ENCODE measurements at regions not wholly inside any gene's neighbourhood (a gene's known extent, or its start where the extent isn't known, plus 50 kb on each side); places are given as distances from the start of the nearest gene placed in this dataset.

- Mint-ChIP-seq H3K4me1 (no peaks in the 10 kb centered on the region), H3K9me3 (no peaks in the 10 kb centered on the region), H3K4me3 (no peak overlapping the region), H3K27me3 (peaks cover 9% of the 10 kb centered on the region), H3K27ac (no peak overlapping the region), H3K36me3 (ENCODE audit: low read depth) (no peaks in the 10 kb centered on the region)
- TF ChIP-seq CTCF (IDR thresholded peaks at IDR 0.05), result no peak
- POLR2A ChIA-PET, result no interaction called here
- intact Hi-C loops (cut with micrococcal nuclease), result no loop called here
- DNase-seq, result no peak
- CTCF ChIA-PET, result no interaction called here
- ATAC-seq (ENCODE audit: low read depth), result no peak
Observed at GRCh38 chr7:96430356-96430755, 108.5 kb upstream of the SLC25A13 start.

- no peak overlapping the region for H3K27ac Mint-ChIP-seq
- intact Hi-C loops (cut with micrococcal nuclease), result no loop called here
- ChIA-PET CTCF (no interaction called here), POLR2A (no interaction called here)
- DNase-seq (no peak), ATAC-seq (ENCODE audit: low read depth) (no peak)
- TF ChIP-seq CTCF (IDR thresholded peaks at IDR 0.05), result no peak
- no peaks in the 10 kb centered on the region for H3K4me1 Mint-ChIP-seq
- peaks cover 9% of the 10 kb centered on the region for H3K27me3 Mint-ChIP-seq
- H3K4me3 Mint-ChIP-seq, result no peak overlapping the region
- H3K9me3 Mint-ChIP-seq, result no peaks in the 10 kb centered on the region
- H3K36me3 Mint-ChIP-seq (ENCODE audit: low read depth), result no peaks in the 10 kb centered on the region
Observed at GRCh38 chr7:96427143-96427542, 105.2 kb upstream of the SLC25A13 start.

- no peak for ATAC-seq (ENCODE audit: low read depth)
- intact Hi-C loops (cut with micrococcal nuclease), result no loop called here
- no peaks in the 10 kb centered on the region for H3K4me1 Mint-ChIP-seq
- H3K27me3 Mint-ChIP-seq, result peaks cover 9% of the 10 kb centered on the region
- H3K9me3 Mint-ChIP-seq, result no peaks in the 10 kb centered on the region
- H3K36me3 Mint-ChIP-seq (ENCODE audit: low read depth), result no peaks in the 10 kb centered on the region
- H3K4me3 Mint-ChIP-seq, result no peak overlapping the region
- DNase-seq, result no peak
- H3K27ac Mint-ChIP-seq, result no peak overlapping the region
- ChIA-PET CTCF (no interaction called here), POLR2A (no interaction called here)
- no peak for TF ChIP-seq CTCF (IDR thresholded peaks at IDR 0.05)
Observed at GRCh38 chr7:96426685-96427084, 104.8 kb upstream of the SLC25A13 start.

GRCh38 chr7:96426027-96426426 lies 104.1 kb upstream of the SLC25A13 start:
- no peak for TF ChIP-seq CTCF (IDR thresholded peaks at IDR 0.05)
- Mint-ChIP-seq H3K27ac (no peak overlapping the region), H3K36me3 (ENCODE audit: low read depth) (no peaks in the 10 kb centered on the region), H3K27me3 (peaks cover 9% of the 10 kb centered on the region), H3K4me3 (no peak overlapping the region), H3K4me1 (no peaks in the 10 kb centered on the region), H3K9me3 (no peaks in the 10 kb centered on the region)
- CTCF ChIA-PET, result no interaction called here
- POLR2A ChIA-PET, result no interaction called here
- no peak for ATAC-seq (ENCODE audit: low read depth)
- DNase-seq, result no peak
- intact Hi-C loops (cut with micrococcal nuclease), result no loop called here

GRCh38 chr7:96424411-96424810 lies 102.5 kb upstream of the SLC25A13 start:
- ChIA-PET CTCF (no interaction called here), POLR2A (no interaction called here)
- no peaks in the 10 kb centered on the region for H3K4me1 Mint-ChIP-seq
- no peak for ATAC-seq (ENCODE audit: low read depth)
- intact Hi-C loops (cut with micrococcal nuclease), result no loop called here
- no peak overlapping the region for H3K4me3 Mint-ChIP-seq
- H3K27ac Mint-ChIP-seq, result no peak overlapping the region
- no peak for DNase-seq
- H3K36me3 Mint-ChIP-seq (ENCODE audit: low read depth), result no peaks in the 10 kb centered on the region
- H3K9me3 Mint-ChIP-seq, result no peaks in the 10 kb centered on the region
- peaks cover 3% of the 10 kb centered on the region for H3K27me3 Mint-ChIP-seq
- TF ChIP-seq CTCF (IDR thresholded peaks at IDR 0.05), result no peak

All from activated B cell treated with CpG ODN at 0.5 μM for 24 hours (primary cell).